ENCODE measurements at regions not wholly inside any gene's neighbourhood (a gene's known extent, or its start where the extent isn't known, plus 50 kb on each side); places are given as distances from the start of the nearest gene placed in this dataset.

- H3K27ac ChIP-seq = no peak overlapping the region
- no peaks in the 10 kb centered on the region for H3K36me3 ChIP-seq
- intact Hi-C loops (cut with DNase I) = no loop called here
- WGBS, 4 donors = 41 to 68% (median 52%) methylated on average over 1 of the region's 1 CpG
- H3K9me3 ChIP-seq = peaks cover 0 to 11% (median 0%) of the 10 kb centered on the region in 12 donors
- ATAC-seq (no peak), DNase-seq (no peak)
- H3K4me3 ChIP-seq = no peak overlapping the region
- H3K4me1 ChIP-seq = no peaks in the 10 kb centered on the region
- H3K27me3 ChIP-seq = no peaks in the 10 kb centered on the region
- TF ChIP-seq POLR2A (IDR thresholded peaks at IDR 0.05) (no peak), CTCF (IDR thresholded peaks at IDR 0.05) (no peak)
Measured at GRCh38 chr13:61358599-61358998, 57.0 kb downstream of the PCDH20 start.

GRCh38 chr13:61350341-61350740, 65.3 kb downstream of the PCDH20 start:
- Histone ChIP-seq H3K27ac (no peak overlapping the region), H3K9me3 (no peaks in the 10 kb centered on the region), H3K4me3 (no peak overlapping the region), H3K27me3 (no peaks in the 10 kb centered on the region), H3K4me1 (no peaks in the 10 kb centered on the region), H3K36me3 (no peaks in the 10 kb centered on the region)
- no peak for TF ChIP-seq CTCF (IDR thresholded peaks at IDR 0.05)
- no peak for TF ChIP-seq POLR2A (IDR thresholded peaks at IDR 0.05)
- DNase-seq = no peak
- intact Hi-C loops (cut with DNase I) = no loop called here
- ATAC-seq = no peak
- 79 to 82% (median 81%) methylated on average over 5 of the region's 5 CpGs for WGBS, 4 donors

- no peaks in the 10 kb centered on the region for H3K4me1 ChIP-seq
- intact Hi-C loops (cut with DNase I) = no loop called here
- no peaks in the 10 kb centered on the region for H3K27me3 ChIP-seq
- H3K36me3 ChIP-seq = no peaks in the 10 kb centered on the region
- H3K4me3 ChIP-seq = no peak overlapping the region
- TF ChIP-seq POLR2A (IDR thresholded peaks at IDR 0.05) (no peak), CTCF (IDR thresholded peaks at IDR 0.05) (no peak)
- ATAC-seq (no peak), DNase-seq (peak in 1 of 5 donors; percentile 60)
- peaks cover 0 to 3% (median 0%) of the 10 kb centered on the region in 12 donors for H3K9me3 ChIP-seq
- WGBS, 4 donors = 78 to 93% (median 83%) methylated on average over 9 to 45 of the region's 45 CpGs
- H3K27ac ChIP-seq = no peak overlapping the region
Measured at GRCh38 chr13:61339054-61339621, 76.5 kb downstream of the PCDH20 start.

GRCh38 chr13:61316647-61317046, 99.0 kb downstream of the PCDH20 start:
- Histone ChIP-seq H3K4me1 (no peaks in the 10 kb centered on the region), H3K27me3 (no peaks in the 10 kb centered on the region), H3K9me3 (peaks cover 0 to 18% (median 3%) of the 10 kb centered on the region in 12 donors), H3K4me3 (no peak overlapping the region), H3K36me3 (no peaks in the 10 kb centered on the region), H3K27ac (no peak overlapping the region)
- TF ChIP-seq CTCF (IDR thresholded peaks at IDR 0.05) (no peak), POLR2A (IDR thresholded peaks at IDR 0.05) (no peak)
- intact Hi-C loops (cut with DNase I) = no loop called here
- WGBS, 4 donors = 73 to 94% (median 80%) methylated on average over 1 of the region's 1 CpG
- ATAC-seq (no peak), DNase-seq (no peak)

Measured in heart left ventricle (tissue), 16 donors.